ENCODE measurements at regions not wholly inside any gene's neighbourhood (a gene's known extent, or its start where the extent isn't known, plus 50 kb on each side); places are given as distances from the start of the nearest gene placed in this dataset.

DNA sequence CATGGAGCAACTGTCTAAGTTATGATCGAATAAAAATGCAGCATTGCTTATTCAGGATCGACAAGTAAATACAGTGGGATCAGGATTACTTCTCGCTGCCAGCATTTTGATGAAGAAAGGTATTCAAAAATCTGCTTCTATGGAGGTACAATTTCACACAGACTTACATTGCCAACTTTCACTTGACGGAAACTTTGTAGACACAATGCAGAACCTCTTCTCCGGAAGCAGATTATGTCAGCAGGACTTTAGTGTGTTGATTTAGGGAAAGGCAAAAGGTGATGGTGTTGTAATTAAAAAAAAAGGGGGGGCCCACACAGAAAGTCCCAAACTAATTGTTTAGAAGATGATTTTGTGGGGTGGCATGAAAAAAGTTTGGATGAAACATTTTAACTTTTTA is 462.4 kb upstream of the KLF6 start:
- TF ChIP-seq, protein P1, sequence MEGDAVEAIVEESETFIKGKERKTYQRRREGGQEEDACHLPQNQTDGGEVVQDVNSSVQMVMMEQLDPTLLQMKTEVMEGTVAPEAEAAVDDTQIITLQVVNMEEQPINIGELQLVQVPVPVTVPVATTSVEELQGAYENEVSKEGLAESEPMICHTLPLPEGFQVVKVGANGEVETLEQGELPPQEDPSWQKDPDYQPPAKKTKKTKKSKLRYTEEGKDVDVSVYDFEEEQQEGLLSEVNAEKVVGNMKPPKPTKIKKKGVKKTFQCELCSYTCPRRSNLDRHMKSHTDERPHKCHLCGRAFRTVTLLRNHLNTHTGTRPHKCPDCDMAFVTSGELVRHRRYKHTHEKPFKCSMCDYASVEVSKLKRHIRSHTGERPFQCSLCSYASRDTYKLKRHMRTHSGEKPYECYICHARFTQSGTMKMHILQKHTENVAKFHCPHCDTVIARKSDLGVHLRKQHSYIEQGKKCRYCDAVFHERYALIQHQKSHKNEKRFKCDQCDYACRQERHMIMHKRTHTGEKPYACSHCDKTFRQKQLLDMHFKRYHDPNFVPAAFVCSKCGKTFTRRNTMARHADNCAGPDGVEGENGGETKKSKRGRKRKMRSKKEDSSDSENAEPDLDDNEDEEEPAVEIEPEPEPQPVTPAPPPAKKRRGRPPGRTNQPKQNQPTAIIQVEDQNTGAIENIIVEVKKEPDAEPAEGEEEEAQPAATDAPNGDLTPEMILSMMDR (IDR thresholded peaks at IDR 0.05; ENCODE audit: insufficient read depth, low read depth, low read length, missing control alignments): no peak
- no peak for DNase-seq (ENCODE audit: low read depth)
- no peak overlapping the region for H3K4me3 ChIP-seq (ENCODE audit: low read length)

DNA sequence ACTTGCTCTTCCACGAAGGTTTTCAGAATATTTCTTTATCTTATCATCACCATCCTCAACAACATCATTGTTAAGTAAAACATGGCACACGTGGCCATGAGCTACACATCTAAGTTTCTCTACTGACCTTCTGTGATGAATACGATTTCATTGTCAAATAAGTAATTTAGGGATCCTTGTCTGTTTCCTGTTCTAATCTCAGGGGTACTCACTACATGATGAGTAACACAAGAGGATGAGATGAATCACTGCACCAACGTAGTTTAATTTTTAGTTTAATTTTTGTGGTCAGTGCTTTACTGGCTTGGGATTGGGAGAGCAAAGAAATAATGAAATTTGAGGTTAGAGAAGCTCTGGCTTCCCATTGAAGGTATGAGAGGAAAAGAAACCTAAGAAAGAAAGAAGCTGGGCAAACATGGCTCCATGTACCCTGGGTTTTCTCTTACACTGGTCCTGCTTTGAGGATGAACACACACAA is 461.9 kb upstream of the KLF6 start:
- peak; percentile 53 for DNase-seq (ENCODE audit: low read depth)
- no peak overlapping the region for H3K4me3 ChIP-seq (ENCODE audit: low read length)
- TF ChIP-seq, protein P1 (IDR thresholded peaks at IDR 0.05; ENCODE audit: insufficient read depth, low read depth, low read length, missing control alignments): no peak

DNA sequence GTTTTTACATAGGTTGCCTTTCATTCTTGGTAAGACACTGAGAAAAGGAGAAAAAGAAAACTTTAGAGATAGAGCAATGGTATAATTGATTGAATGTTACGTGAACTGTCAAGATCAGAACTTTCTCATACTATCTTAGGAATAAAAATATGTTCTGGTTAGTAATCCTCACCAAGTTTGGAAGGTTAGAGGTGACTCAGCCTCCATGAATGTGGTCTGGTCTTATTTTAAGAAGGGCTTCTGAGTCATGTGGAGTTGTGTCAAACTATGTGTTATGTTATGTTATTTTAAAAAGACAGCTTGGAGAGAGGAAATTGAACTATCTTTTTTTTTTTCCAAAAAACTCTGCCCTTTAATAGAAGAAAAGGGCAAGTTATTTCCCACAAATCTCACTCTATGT is 458.6 kb upstream of the KLF6 start:
- TF ChIP-seq, protein P1 (IDR thresholded peaks at IDR 0.05; ENCODE audit: insufficient read depth, low read depth, low read length, missing control alignments): no peak
- no peak overlapping the region for H3K4me3 ChIP-seq (ENCODE audit: low read length)
- peak; percentile 95 for DNase-seq (ENCODE audit: low read depth)

DNA sequence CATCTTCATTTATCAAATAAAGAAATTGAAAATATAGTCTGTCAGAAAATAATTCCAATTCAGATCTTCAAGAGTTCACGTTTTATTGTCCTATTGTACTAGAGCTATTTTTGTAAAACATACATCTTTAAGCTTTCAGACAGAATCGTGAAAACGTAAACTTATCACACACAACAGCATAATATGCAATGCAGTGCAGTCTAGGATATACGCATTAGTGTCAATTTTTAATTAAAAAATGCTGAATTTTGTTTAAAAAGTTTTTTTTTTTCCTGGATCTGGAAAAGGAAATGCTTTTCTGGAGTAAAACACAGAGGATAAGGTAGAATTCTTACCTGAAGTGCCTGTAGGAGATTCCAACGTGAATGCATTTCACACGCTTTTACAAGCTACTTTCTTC is 458.2 kb upstream of the KLF6 start:
- no peak for DNase-seq (ENCODE audit: low read depth)
- TF ChIP-seq, protein P1 (IDR thresholded peaks at IDR 0.05; ENCODE audit: insufficient read depth, low read depth, low read length, missing control alignments): no peak
- H3K4me3 ChIP-seq (ENCODE audit: low read length): no peak overlapping the region

DNA sequence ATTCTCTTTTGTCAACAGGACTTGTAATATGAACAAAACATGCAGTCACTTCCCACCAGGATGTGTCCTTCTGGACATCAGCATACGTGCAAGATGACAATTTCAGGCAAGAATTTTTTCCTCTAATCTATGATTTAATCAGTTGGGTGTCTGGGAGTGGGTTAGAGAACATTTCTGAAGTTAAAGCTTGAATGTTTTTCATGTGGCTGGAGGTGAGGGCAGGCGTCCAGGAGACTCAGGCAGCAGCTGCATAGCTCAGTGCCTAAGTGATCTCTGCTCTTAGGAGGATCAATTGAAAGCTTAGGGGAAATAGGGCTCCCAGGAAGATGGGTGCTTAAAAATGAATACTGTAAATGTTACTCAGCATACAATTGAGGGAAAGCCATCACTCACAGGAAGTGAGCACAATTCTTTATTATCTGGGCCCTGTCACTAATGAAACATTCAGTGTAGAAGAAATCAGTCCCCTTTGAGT is 457.6 kb upstream of the KLF6 start:
- H3K4me3 ChIP-seq (ENCODE audit: low read length): no peak overlapping the region
- TF ChIP-seq, protein P1 (IDR thresholded peaks at IDR 0.05; ENCODE audit: insufficient read depth, low read depth, low read length, missing control alignments): no peak

GRCh38 chr10:4241724-4242345 is 456.8 kb upstream of the KLF6 start:
- DNase-seq (ENCODE audit: low read depth): peak; percentile 54
- TF ChIP-seq, protein P1 (IDR thresholded peaks at IDR 0.05; ENCODE audit: insufficient read depth, low read depth, low read length, missing control alignments): no peak
- H3K4me3 ChIP-seq (ENCODE audit: low read length): no peak overlapping the region

More for the DNA sequence above, 457.6 kb upstream of the KLF6 start:
- peak; percentile 26 for DNase-seq (ENCODE audit: low read depth)
